ENCODE measurements at regions not wholly inside any gene's neighbourhood (a gene's known extent, or its start where the extent isn't known, plus 50 kb on each side); places are given as distances from the start of the nearest gene placed in this dataset.

DNA sequence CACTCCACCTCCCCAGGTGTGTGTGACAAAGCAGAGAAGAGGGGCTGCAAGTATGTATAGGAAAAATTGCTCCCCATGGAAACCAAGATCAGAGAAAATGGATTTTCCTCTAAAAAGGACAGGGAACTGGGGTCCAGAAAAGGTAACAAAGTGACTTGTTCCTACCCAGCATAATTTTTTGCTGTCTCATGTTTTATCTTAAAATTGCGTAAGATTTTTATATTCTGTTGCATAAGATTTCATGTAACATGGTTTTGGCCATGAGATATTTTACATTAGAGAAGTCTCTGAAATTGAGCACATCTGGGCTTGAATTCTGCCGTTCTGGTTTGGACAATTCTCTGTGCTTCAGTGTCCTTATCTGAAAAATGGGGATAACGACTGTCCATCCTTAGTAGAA, 335.7 kb upstream of the RORA start:
- Histone ChIP-seq H3K4me2 (ENCODE audit: insufficient read depth, insufficient read length, low read length) (no peak overlapping the region), H4K91ac (ENCODE audit: insufficient read length, low read depth, low read length) (no peak overlapping the region), H2BK12ac (ENCODE audit: insufficient read length, low read depth, low read length) (no peak overlapping the region), H3K4ac (ENCODE audit: low read depth, low read length) (no peak overlapping the region), H3K23me2 (ENCODE audit: insufficient read length, low read depth, low read length, poor library complexity, severe bottlenecking) (no peaks in the 10 kb centered on the region), H3K9me3 (ENCODE audit: control insufficient read depth, low read depth, low read length) (no peaks in the 10 kb centered on the region), H2AFZ (ENCODE audit: low read length) (no peak overlapping the region), H3K27ac (ENCODE audit: insufficient read length, low read depth, low read length) (no peak overlapping the region), H4K5ac (ENCODE audit: insufficient read length, low read depth, low read length) (no peak overlapping the region), H3K23ac (ENCODE audit: insufficient read length, low read depth, low read length) (no peak overlapping the region), H2BK5ac (ENCODE audit: insufficient read length, low read length) (no peak overlapping the region), H3K18ac (ENCODE audit: insufficient read length, low read depth, low read length) (no peak overlapping the region), H2BK20ac (ENCODE audit: low read depth, low read length, poor library complexity, severe bottlenecking) (no peak overlapping the region), H3K9ac (ENCODE audit: extremely low read depth, insufficient read length, low read length) (no peak overlapping the region), H3K4me1 (ENCODE audit: insufficient read depth, low read length) (no peaks in the 10 kb centered on the region), H3K14ac (ENCODE audit: insufficient read depth, low read length) (no peak overlapping the region), H3K79me1 (ENCODE audit: insufficient read depth, low read depth, low read length, poor library complexity, severe bottlenecking) (no peaks in the 10 kb centered on the region), H2BK15ac (ENCODE audit: low read depth, low read length) (no peak overlapping the region), H2AK5ac (ENCODE audit: insufficient read length, low read length) (no peak overlapping the region), H3K27me3 (ENCODE audit: insufficient read depth, low read length) (no peaks in the 10 kb centered on the region), H4K8ac (replicated peaks; ENCODE audit: insufficient read length, low read depth, low read length) (no peak overlapping the region), H3T11ph (ENCODE audit: low read length) (no peak overlapping the region), H2BK120ac (ENCODE audit: low read depth, low read length, poor library complexity, severe bottlenecking) (no peak overlapping the region), H3K56ac (ENCODE audit: insufficient read length, low read depth, low read length) (no peak overlapping the region), H4K20me1 (ENCODE audit: control insufficient read depth, insufficient read depth, insufficient read length) (no peaks in the 10 kb centered on the region), H3K79me2 (ENCODE audit: insufficient read depth, low read length) (no peaks in the 10 kb centered on the region)
- Mint-ChIP-seq H3K27ac (no peak overlapping the region), H3K27me3 (ENCODE audit: low read depth) (no peaks in the 10 kb centered on the region; the same call in 1 of the 2 replicates), H3K36me3 (ENCODE audit: insufficient read depth in 1 of 3, low read depth in 3 of 3) (no peaks in the 10 kb centered on the region), H3K4me1 (no peaks in the 10 kb centered on the region), H3K9me3 (no peaks in the 10 kb centered on the region; a peak in 1 of 5 replicates), H3K4me3 (no peak overlapping the region)
- TF ChIP-seq, protein P1, sequence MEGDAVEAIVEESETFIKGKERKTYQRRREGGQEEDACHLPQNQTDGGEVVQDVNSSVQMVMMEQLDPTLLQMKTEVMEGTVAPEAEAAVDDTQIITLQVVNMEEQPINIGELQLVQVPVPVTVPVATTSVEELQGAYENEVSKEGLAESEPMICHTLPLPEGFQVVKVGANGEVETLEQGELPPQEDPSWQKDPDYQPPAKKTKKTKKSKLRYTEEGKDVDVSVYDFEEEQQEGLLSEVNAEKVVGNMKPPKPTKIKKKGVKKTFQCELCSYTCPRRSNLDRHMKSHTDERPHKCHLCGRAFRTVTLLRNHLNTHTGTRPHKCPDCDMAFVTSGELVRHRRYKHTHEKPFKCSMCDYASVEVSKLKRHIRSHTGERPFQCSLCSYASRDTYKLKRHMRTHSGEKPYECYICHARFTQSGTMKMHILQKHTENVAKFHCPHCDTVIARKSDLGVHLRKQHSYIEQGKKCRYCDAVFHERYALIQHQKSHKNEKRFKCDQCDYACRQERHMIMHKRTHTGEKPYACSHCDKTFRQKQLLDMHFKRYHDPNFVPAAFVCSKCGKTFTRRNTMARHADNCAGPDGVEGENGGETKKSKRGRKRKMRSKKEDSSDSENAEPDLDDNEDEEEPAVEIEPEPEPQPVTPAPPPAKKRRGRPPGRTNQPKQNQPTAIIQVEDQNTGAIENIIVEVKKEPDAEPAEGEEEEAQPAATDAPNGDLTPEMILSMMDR (conservative IDR thresholded peaks at IDR 0.05) = no peak
- no CpG with 5 or more reads among the region's 3 CpGs for WGBS (ENCODE audit: extremely low coverage, insufficient read length, low lambda C conversion rate)
- no peak for DNase-seq
